ENCODE measurements at regions not wholly inside any gene's neighbourhood (a gene's known extent, or its start where the extent isn't known, plus 50 kb on each side); places are given as distances from the start of the nearest gene placed in this dataset.
"Not testable (repeated sequence)": the region's sequence is repeated elsewhere in the genome, so short reads cannot be mapped to it uniquely, and the experiment has no call there.

DNA sequence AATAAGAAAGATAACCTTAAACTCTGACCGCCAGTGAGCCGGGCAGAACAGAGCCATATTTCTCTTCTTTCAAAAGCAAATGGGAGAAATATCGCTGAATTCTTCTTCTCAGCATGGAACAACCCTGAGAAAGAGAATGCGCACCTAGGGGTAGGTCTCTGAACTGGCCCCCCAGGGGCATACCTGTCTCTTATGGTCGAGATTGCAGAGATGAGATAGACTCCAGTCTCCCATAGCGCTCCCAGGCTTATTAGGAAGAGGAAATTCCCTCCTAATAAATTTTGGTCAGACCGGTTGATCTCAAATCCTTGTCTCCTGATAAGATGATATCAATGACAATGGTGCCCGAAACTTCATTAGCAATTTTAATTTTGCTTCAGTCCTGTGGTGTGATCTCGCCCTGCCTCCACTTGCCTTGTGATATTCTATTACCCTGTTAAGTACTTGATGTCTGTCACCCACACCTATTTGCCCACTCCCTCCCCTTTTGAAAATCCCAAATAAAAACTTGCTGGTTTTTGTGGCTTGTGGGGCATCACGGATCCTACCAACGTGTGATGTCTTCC is 64.8 kb upstream of the SRD5A3 start:
- TF ChIP-seq, protein P1, sequence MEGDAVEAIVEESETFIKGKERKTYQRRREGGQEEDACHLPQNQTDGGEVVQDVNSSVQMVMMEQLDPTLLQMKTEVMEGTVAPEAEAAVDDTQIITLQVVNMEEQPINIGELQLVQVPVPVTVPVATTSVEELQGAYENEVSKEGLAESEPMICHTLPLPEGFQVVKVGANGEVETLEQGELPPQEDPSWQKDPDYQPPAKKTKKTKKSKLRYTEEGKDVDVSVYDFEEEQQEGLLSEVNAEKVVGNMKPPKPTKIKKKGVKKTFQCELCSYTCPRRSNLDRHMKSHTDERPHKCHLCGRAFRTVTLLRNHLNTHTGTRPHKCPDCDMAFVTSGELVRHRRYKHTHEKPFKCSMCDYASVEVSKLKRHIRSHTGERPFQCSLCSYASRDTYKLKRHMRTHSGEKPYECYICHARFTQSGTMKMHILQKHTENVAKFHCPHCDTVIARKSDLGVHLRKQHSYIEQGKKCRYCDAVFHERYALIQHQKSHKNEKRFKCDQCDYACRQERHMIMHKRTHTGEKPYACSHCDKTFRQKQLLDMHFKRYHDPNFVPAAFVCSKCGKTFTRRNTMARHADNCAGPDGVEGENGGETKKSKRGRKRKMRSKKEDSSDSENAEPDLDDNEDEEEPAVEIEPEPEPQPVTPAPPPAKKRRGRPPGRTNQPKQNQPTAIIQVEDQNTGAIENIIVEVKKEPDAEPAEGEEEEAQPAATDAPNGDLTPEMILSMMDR (IDR thresholded peaks at IDR 0.05; ENCODE audit: poor library complexity, severe bottlenecking), result not testable (repeated sequence)
- TF ChIP-seq EP300 (conservative IDR thresholded peaks at IDR 0.05; ENCODE audit: poor library complexity, severe bottlenecking), result not testable (repeated sequence)

Measured in neural cell (in vitro differentiated cells).